ENCODE measurements at regions not wholly inside any gene's neighbourhood (a gene's known extent, or its start where the extent isn't known, plus 50 kb on each side); places are given as distances from the start of the nearest gene placed in this dataset.

- ChIA-PET CTCF (no interaction called here), POLR2A (interaction anchor here in 1 of 2 donors (0.6 kb wide), 2 partner anchors 278 to 800 kb away, joined by 3 read pairs; no protein-coding TSS in a partner anchor)
- no peak for DNase-seq
- no peak overlapping the region for H3K4me3 ChIP-seq (ENCODE audit: control insufficient read depth in 1 of 2, extremely low read depth in 1 of 2, low read length in 1 of 2)
- no peak overlapping the region for H3K27ac Mint-ChIP-seq
- peaks cover 4 to 7% (median 6%) of the 10 kb centered on the region in 3 donors for H3K9me3 Mint-ChIP-seq
- no peaks in the 10 kb centered on the region for H3K36me3 Mint-ChIP-seq
- H3K4me3 Mint-ChIP-seq = no peak overlapping the region
- no peaks in the 10 kb centered on the region for H3K27me3 Mint-ChIP-seq
- WGBS (ENCODE audit: insufficient coverage) = no CpG with 5 or more reads among the region's 8 CpGs
- no peaks in the 10 kb centered on the region for H3K9me3 ChIP-seq
- ATAC-seq (replicated peaks in 1 of 4) = no peak
- no peak overlapping the region for H3K27ac ChIP-seq (ENCODE audit: low read length)
- no peaks in the 10 kb centered on the region for H3K4me1 Mint-ChIP-seq
- no peaks in the 10 kb centered on the region for H3K4me1 ChIP-seq (ENCODE audit: control insufficient read depth in 1 of 2, extremely low read depth in 1 of 2, insufficient read depth in 2 of 2, low read length in 2 of 2)
- no peaks in the 10 kb centered on the region for H3K36me3 ChIP-seq (ENCODE audit: control insufficient read depth in 2 of 2, extremely low read depth in 1 of 2, insufficient read depth in 1 of 2, low read length in 1 of 2)
- peaks cover 0 to 7% of the 10 kb centered on the region in 2 experiments for H3K27me3 ChIP-seq (replicated peaks in 1 of 2; ENCODE audit: control insufficient read depth in 2 of 2, extremely low read depth in 1 of 2, insufficient read depth in 2 of 2, low read length in 1 of 2)
Measured at GRCh38 chr7:153938451-153938850, 113.7 kb upstream of the DPP6 start.

GRCh38 chr7:153939177-153939576, 113.0 kb upstream of the DPP6 start:
- 100% methylated on average over 1 of the region's 5 CpGs for WGBS (ENCODE audit: insufficient coverage)
- no peaks in the 10 kb centered on the region for H3K4me1 Mint-ChIP-seq
- CTCF ChIA-PET = no interaction called here

DNA sequence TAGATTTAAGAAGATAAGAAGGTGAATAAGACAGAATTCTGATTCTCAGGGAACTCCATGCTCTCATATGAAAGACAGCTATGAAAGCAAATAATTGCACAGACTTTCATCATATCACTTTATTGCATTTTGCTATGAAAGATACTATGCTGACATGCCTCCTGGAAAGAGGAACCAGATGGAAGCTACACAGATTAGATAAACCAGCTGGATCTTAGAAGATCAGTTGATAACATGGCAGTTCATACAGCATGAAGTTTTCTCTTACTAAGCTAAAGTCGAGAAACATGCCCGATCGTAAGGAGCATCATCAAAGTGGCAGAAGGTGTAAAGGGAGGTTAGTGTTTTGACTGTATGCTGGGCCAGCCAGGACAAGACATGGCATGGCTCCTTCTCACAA, 112.5 kb upstream of the DPP6 start:
- Histone ChIP-seq H3K27me3 (replicated peaks in 1 of 2; ENCODE audit: control insufficient read depth in 2 of 2, extremely low read depth in 1 of 2, insufficient read depth in 2 of 2, low read length in 1 of 2) (peaks cover 0 to 7% of the 10 kb centered on the region in 2 experiments), H3K9me3 (no peaks in the 10 kb centered on the region), H3K36me3 (ENCODE audit: control insufficient read depth in 2 of 2, extremely low read depth in 1 of 2, insufficient read depth in 1 of 2, low read length in 1 of 2) (no peaks in the 10 kb centered on the region), H3K4me1 (ENCODE audit: control insufficient read depth in 1 of 2, extremely low read depth in 1 of 2, insufficient read depth in 2 of 2, low read length in 2 of 2) (no peaks in the 10 kb centered on the region), H3K27ac (ENCODE audit: low read length) (no peak overlapping the region), H3K4me3 (ENCODE audit: control insufficient read depth in 1 of 2, extremely low read depth in 1 of 2, low read length in 1 of 2) (no peak overlapping the region)
- H3K36me3 Mint-ChIP-seq = no peaks in the 10 kb centered on the region
- H3K27ac Mint-ChIP-seq = no peak overlapping the region
- DNase-seq (no peak), ATAC-seq (replicated peaks in 1 of 4) (no peak)
- WGBS (ENCODE audit: insufficient coverage) = no CpG with 5 or more reads among the region's 3 CpGs
- peaks cover 2 to 7% (median 6%) of the 10 kb centered on the region in 3 donors for H3K9me3 Mint-ChIP-seq
- CTCF ChIA-PET = no interaction called here
- POLR2A ChIA-PET = no interaction called here
- H3K4me3 Mint-ChIP-seq = no peak overlapping the region
- H3K27me3 Mint-ChIP-seq = no peaks in the 10 kb centered on the region
- H3K4me1 Mint-ChIP-seq = no peaks in the 10 kb centered on the region

More at GRCh38 chr7:153939177-153939576, 113.0 kb upstream of the DPP6 start:
- POLR2A ChIA-PET = interaction anchor here in 1 of 2 donors (0.6 kb wide), 1 partner anchor 801 kb away, joined by 3 read pairs; no protein-coding TSS in a partner anchor
- no peak overlapping the region for H3K4me3 Mint-ChIP-seq
- H3K27ac Mint-ChIP-seq = no peak overlapping the region
- H3K9me3 Mint-ChIP-seq = peaks cover 4 to 6% (median 6%) of the 10 kb centered on the region in 3 donors
- no peak for DNase-seq
- Histone ChIP-seq H3K27me3 (replicated peaks in 1 of 2; ENCODE audit: control insufficient read depth in 2 of 2, extremely low read depth in 1 of 2, insufficient read depth in 2 of 2, low read length in 1 of 2) (peaks cover 0 to 7% of the 10 kb centered on the region in 2 experiments), H3K9me3 (no peaks in the 10 kb centered on the region), H3K36me3 (ENCODE audit: control insufficient read depth in 2 of 2, extremely low read depth in 1 of 2, insufficient read depth in 1 of 2, low read length in 1 of 2) (no peaks in the 10 kb centered on the region), H3K4me3 (ENCODE audit: control insufficient read depth in 1 of 2, extremely low read depth in 1 of 2, low read length in 1 of 2) (no peak overlapping the region), H3K4me1 (ENCODE audit: control insufficient read depth in 1 of 2, extremely low read depth in 1 of 2, insufficient read depth in 2 of 2, low read length in 2 of 2) (no peaks in the 10 kb centered on the region), H3K27ac (ENCODE audit: low read length) (no peak overlapping the region)
- H3K27me3 Mint-ChIP-seq = no peaks in the 10 kb centered on the region
- H3K36me3 Mint-ChIP-seq = no peaks in the 10 kb centered on the region
- no peak for ATAC-seq (replicated peaks in 1 of 4)

DNA sequence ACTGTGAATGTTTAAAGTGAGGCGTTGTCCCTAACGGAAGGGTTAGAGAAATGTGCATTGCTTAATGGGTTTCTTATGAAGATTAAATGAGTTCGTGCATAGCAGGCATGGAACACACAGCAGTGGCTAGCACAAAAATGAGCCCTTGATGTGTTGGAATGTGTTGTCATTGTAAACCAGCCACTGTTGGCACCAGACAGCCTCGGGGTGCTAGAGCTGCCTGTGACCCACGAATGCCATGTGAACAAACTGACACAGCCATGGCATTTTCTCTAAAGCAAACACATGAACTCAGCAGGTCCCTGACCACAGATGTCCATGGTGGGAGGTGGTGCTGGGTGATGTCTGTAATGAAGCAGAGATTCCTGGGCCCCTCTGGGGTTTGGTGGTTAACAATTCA, 111.1 kb upstream of the DPP6 start:
- Histone ChIP-seq H3K27ac (ENCODE audit: low read length) (no peak overlapping the region), H3K4me1 (ENCODE audit: control insufficient read depth in 1 of 2, extremely low read depth in 1 of 2, insufficient read depth in 2 of 2, low read length in 2 of 2) (no peaks in the 10 kb centered on the region), H3K36me3 (ENCODE audit: control insufficient read depth in 2 of 2, extremely low read depth in 1 of 2, insufficient read depth in 1 of 2, low read length in 1 of 2) (no peaks in the 10 kb centered on the region), H3K4me3 (ENCODE audit: control insufficient read depth in 1 of 2, extremely low read depth in 1 of 2, low read length in 1 of 2) (no peak overlapping the region), H3K9me3 (no peaks in the 10 kb centered on the region), H3K27me3 (replicated peaks in 1 of 2; ENCODE audit: control insufficient read depth in 2 of 2, extremely low read depth in 1 of 2, insufficient read depth in 2 of 2, low read length in 1 of 2) (peaks cover 0 to 2% of the 10 kb centered on the region in 2 experiments)
- H3K36me3 Mint-ChIP-seq = no peaks in the 10 kb centered on the region
- H3K27me3 Mint-ChIP-seq = no peaks in the 10 kb centered on the region
- ATAC-seq (replicated peaks in 1 of 4) (no peak), DNase-seq (no peak)
- peaks cover under 1 to 8% (median 6%) of the 10 kb centered on the region in 3 donors for H3K9me3 Mint-ChIP-seq
- H3K4me3 Mint-ChIP-seq = no peak overlapping the region
- ChIA-PET CTCF (no interaction called here), POLR2A (no interaction called here)
- no peak overlapping the region for H3K27ac Mint-ChIP-seq
- 90% methylated on average over 3 of the region's 5 CpGs for WGBS (ENCODE audit: insufficient coverage)
- no peaks in the 10 kb centered on the region for H3K4me1 Mint-ChIP-seq

GRCh38 chr7:153942036-153942435, 110.2 kb upstream of the DPP6 start:
- Mint-ChIP-seq H3K9me3 (peaks cover 0 to 15% (median 6%) of the 10 kb centered on the region in 3 donors), H3K27ac (no peak overlapping the region), H3K36me3 (no peaks in the 10 kb centered on the region), H3K4me3 (no peak overlapping the region), H3K27me3 (no peaks in the 10 kb centered on the region), H3K4me1 (no peaks in the 10 kb centered on the region)
- H3K9me3 ChIP-seq = no peaks in the 10 kb centered on the region
- ChIA-PET CTCF (no interaction called here), POLR2A (no interaction called here)
- peaks cover 0 to 2% of the 10 kb centered on the region in 2 experiments for H3K27me3 ChIP-seq (replicated peaks in 1 of 2; ENCODE audit: control insufficient read depth in 2 of 2, extremely low read depth in 1 of 2, insufficient read depth in 2 of 2, low read length in 1 of 2)
- 89% methylated on average over 5 of the region's 7 CpGs for WGBS (ENCODE audit: insufficient coverage)
- ATAC-seq (replicated peaks in 1 of 4) (no peak), DNase-seq (no peak)
- no peak overlapping the region for H3K4me3 ChIP-seq (ENCODE audit: control insufficient read depth in 1 of 2, extremely low read depth in 1 of 2, low read length in 1 of 2)
- no peaks in the 10 kb centered on the region for H3K4me1 ChIP-seq (ENCODE audit: control insufficient read depth in 1 of 2, extremely low read depth in 1 of 2, insufficient read depth in 2 of 2, low read length in 2 of 2)
- H3K27ac ChIP-seq (ENCODE audit: low read length) = no peak overlapping the region
- H3K36me3 ChIP-seq (ENCODE audit: control insufficient read depth in 2 of 2, extremely low read depth in 1 of 2, insufficient read depth in 1 of 2, low read length in 1 of 2) = no peaks in the 10 kb centered on the region

DNA sequence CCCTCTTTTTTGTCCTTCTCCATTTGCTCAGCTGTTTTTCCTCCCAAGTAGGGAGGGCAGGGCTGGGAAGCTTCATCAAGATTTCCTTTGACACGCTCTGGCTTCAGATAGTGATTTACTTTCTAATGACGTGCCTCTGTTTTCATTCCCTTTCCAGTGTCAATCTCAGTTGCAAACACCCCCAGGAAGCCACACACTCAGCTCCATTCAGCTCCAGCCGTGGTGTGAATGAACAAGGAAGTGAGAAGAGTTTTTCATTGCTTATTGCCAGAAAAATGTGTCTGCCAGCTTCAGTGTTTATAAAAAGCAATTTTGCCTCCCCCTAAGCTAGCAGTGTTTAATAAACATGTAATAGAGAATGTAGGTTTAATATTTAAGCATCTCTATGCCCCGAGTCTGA, 108.7 kb upstream of the DPP6 start:
- Mint-ChIP-seq H3K36me3 (no peaks in the 10 kb centered on the region), H3K9me3 (peaks cover 0 to 19% (median 6%) of the 10 kb centered on the region in 3 donors), H3K27ac (no peak overlapping the region), H3K27me3 (no peaks in the 10 kb centered on the region), H3K4me3 (no peak overlapping the region), H3K4me1 (no peaks in the 10 kb centered on the region)
- no peak overlapping the region for H3K27ac ChIP-seq (ENCODE audit: low read length)
- WGBS (ENCODE audit: insufficient coverage) = 40% methylated on average over 1 of the region's 4 CpGs
- no peaks in the 10 kb centered on the region for H3K9me3 ChIP-seq
- H3K4me3 ChIP-seq (ENCODE audit: control insufficient read depth in 1 of 2, extremely low read depth in 1 of 2, low read length in 1 of 2) = no peak overlapping the region
- CTCF ChIA-PET = no interaction called here
- H3K27me3 ChIP-seq (replicated peaks in 1 of 2; ENCODE audit: control insufficient read depth in 2 of 2, extremely low read depth in 1 of 2, insufficient read depth in 2 of 2, low read length in 1 of 2) = peaks cover 0 to 2% of the 10 kb centered on the region in 2 experiments
- ATAC-seq (replicated peaks in 1 of 4) (no peak), DNase-seq (no peak)
- H3K4me1 ChIP-seq (ENCODE audit: control insufficient read depth in 1 of 2, extremely low read depth in 1 of 2, insufficient read depth in 2 of 2, low read length in 2 of 2) = no peaks in the 10 kb centered on the region
- H3K36me3 ChIP-seq (ENCODE audit: control insufficient read depth in 2 of 2, extremely low read depth in 1 of 2, insufficient read depth in 1 of 2, low read length in 1 of 2) = no peaks in the 10 kb centered on the region
- POLR2A ChIA-PET = no interaction called here

DNA sequence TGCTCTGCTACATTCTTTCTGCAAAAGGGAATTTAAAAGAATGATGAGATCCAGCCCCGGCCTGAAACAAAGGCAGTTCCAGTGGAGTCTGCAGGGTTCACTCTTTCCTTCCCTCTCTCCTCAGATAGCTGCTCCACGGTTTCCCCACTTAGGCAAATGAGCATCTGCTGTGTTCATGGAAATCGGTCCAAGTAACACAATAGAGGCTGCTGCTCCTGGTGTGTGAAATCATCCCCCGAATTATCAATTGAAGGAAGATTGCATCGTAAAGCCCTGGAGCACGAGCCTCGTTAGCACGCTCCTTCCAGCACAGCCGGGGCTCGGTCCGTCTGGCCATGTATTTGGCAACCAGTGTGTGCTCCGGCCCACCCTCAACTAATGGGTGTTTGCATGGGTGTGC, 108.3 kb upstream of the DPP6 start:
- Mint-ChIP-seq H3K4me1 (no peaks in the 10 kb centered on the region), H3K4me3 (no peak overlapping the region), H3K36me3 (no peaks in the 10 kb centered on the region), H3K27me3 (no peaks in the 10 kb centered on the region), H3K27ac (no peak overlapping the region), H3K9me3 (peaks cover 0 to 19% (median 6%) of the 10 kb centered on the region in 3 donors)
- H3K4me3 ChIP-seq (ENCODE audit: control insufficient read depth in 1 of 2, extremely low read depth in 1 of 2, low read length in 1 of 2) = no peak overlapping the region
- no peaks in the 10 kb centered on the region for H3K4me1 ChIP-seq (ENCODE audit: control insufficient read depth in 1 of 2, extremely low read depth in 1 of 2, insufficient read depth in 2 of 2, low read length in 2 of 2)
- DNase-seq = no peak
- WGBS (ENCODE audit: insufficient coverage) = 43% methylated on average over 12 of the region's 12 CpGs
- H3K27me3 ChIP-seq (replicated peaks in 1 of 2; ENCODE audit: control insufficient read depth in 2 of 2, extremely low read depth in 1 of 2, insufficient read depth in 2 of 2, low read length in 1 of 2) = peaks cover 0 to 2% of the 10 kb centered on the region in 2 experiments
- H3K36me3 ChIP-seq (ENCODE audit: control insufficient read depth in 2 of 2, extremely low read depth in 1 of 2, insufficient read depth in 1 of 2, low read length in 1 of 2) = no peaks in the 10 kb centered on the region
- ATAC-seq (replicated peaks in 1 of 4) = no peak
- ChIA-PET CTCF (no interaction called here), POLR2A (no interaction called here)
- H3K27ac ChIP-seq (ENCODE audit: low read length) = no peak overlapping the region
- H3K9me3 ChIP-seq = no peaks in the 10 kb centered on the region

Measured in T-cell (primary cell).